ENCODE measurements at regions not wholly inside any gene's neighbourhood (a gene's known extent, or its start where the extent isn't known, plus 50 kb on each side); places are given as distances from the start of the nearest gene placed in this dataset.
A peak's percentile ranks its signal among the peaks of the same experiment; 100 is the strongest.

DNA sequence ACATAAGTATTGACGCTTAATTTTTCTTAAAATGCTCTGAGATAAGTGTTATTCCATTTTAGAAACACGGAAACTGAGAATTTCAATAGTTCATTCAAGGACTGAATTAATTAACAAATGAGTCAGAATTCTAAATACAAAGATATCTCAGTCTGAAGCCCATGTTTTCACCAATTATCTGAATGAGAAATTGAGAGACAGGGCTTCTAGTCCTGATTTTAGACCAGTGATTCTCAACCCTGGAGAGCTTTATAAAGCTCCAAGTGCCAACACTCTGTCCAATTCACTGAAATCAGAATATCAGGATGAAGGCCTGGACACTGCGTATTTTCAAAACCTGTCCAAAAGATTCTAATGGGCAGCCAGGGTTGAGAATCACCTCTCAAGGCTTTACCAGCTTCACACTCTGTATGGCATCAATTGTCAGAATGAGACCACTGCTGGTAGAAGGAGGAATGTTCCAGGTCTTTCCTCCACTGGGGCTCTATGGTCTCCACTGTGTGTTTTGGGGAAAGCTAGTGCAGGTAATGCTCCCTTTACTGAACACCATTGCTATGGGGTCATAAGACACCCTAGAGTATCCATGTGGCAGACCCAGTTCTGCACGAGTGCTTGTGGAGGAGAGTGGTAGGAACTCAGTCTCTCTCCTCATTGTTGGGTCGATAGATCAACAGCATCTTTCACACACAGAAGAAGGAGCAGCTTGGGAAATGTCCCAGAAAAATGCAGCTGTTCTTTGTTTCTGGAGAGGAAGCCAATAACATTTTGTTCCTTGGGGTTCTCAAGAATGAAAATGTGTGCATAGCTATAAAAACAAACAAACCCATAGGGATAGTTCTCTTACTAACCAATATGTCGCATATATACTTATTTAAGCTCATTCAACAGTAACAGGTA lies 99.7 kb upstream of the OSMR start:
- DNase-seq: peak; percentile 90
- H3K4me3 ChIP-seq (ENCODE audit: low read length): no peak overlapping the region
- H3K36me3 ChIP-seq (ENCODE audit: control insufficient read depth, insufficient read depth, low read length): no peaks in the 10 kb centered on the region
- H3K4me1 ChIP-seq (ENCODE audit: control insufficient read depth, insufficient read depth, low read length): peaks cover 5% of the 10 kb centered on the region
- no peaks in the 10 kb centered on the region for H3K27me3 ChIP-seq (ENCODE audit: control insufficient read depth, insufficient read depth, low read length)
- peak overlapping the region; percentile 7 for H3K27ac ChIP-seq (ENCODE audit: low read length)
- no CpG with 5 or more reads among the region's 6 CpGs for WGBS (ENCODE audit: insufficient coverage)
- H3K9me3 ChIP-seq (replicated peaks; ENCODE audit: control insufficient read depth, low read depth, low read length): peaks cover 8% of the 10 kb centered on the region

GRCh38 chr5:38749861-38750260 lies 96.0 kb upstream of the OSMR start:
- 100% methylated on average over 1 of the region's 3 CpGs for WGBS (ENCODE audit: insufficient coverage)
- no peak overlapping the region for H3K4me3 ChIP-seq (ENCODE audit: low read length)
- H3K9me3 ChIP-seq (replicated peaks; ENCODE audit: control insufficient read depth, low read depth, low read length): no peaks in the 10 kb centered on the region
- H3K36me3 ChIP-seq (ENCODE audit: control insufficient read depth, insufficient read depth, low read length): no peaks in the 10 kb centered on the region
- H3K27ac ChIP-seq (ENCODE audit: low read length): no peak overlapping the region
- no peak for DNase-seq
- peaks cover 12% of the 10 kb centered on the region for H3K4me1 ChIP-seq (ENCODE audit: control insufficient read depth, insufficient read depth, low read length)
- no peaks in the 10 kb centered on the region for H3K27me3 ChIP-seq (ENCODE audit: control insufficient read depth, insufficient read depth, low read length)

DNA sequence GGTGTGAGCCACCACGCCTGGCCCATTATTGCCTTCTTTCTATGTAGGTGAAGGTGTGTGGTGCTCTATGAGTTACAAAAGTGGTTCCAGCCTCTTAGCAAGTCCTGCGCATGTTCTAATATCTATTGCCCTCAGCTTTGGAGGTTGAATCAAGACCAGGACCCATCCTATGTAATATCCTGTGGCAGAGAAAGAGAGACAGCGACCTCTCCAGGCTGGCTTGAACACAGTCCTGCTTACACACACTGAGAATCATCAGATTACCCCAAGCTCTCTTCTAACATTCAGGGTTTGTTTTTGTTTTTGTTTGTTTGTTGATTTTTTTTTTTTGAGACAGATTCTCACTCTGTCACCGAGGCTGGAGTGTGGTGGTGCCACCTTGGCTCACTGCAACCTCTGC lies 94.7 kb upstream of the OSMR start:
- WGBS (ENCODE audit: insufficient coverage): 33% methylated on average over 1 of the region's 4 CpGs
- Histone ChIP-seq H3K36me3 (ENCODE audit: control insufficient read depth, insufficient read depth, low read length) (no peaks in the 10 kb centered on the region), H3K27ac (ENCODE audit: low read length) (no peak overlapping the region), H3K9me3 (replicated peaks; ENCODE audit: control insufficient read depth, low read depth, low read length) (no peaks in the 10 kb centered on the region), H3K4me1 (ENCODE audit: control insufficient read depth, insufficient read depth, low read length) (peaks cover 9% of the 10 kb centered on the region), H3K4me3 (ENCODE audit: low read length) (no peak overlapping the region), H3K27me3 (ENCODE audit: control insufficient read depth, insufficient read depth, low read length) (no peaks in the 10 kb centered on the region)
- no peak for DNase-seq

DNA sequence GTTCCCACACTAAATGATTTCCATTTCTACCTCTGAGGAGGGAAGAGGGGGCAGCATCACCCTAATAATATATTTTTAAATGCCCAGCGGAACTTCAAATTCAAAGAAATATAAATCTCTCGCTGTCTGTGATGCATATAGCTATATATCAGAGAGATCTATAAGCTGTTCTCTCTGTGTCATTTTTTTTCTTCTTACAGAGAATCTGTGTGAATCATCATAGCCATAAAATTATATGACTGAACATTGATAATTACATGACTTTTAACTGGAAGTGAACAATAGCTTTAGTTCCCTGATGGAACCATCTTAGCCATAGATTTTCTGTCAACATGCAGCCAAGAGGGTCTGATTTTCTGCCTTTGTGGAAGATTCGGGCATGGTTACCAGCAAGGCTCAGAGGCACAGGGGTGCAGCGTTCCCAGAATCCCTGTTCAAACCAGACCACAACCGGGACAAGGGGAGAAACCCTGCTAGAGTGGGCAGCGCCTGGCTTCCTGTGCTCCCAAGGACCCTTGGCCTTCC lies 93.7 kb upstream of the OSMR start:
- Histone ChIP-seq H3K27me3 (ENCODE audit: control insufficient read depth, insufficient read depth, low read length) (no peaks in the 10 kb centered on the region), H3K4me1 (ENCODE audit: control insufficient read depth, insufficient read depth, low read length) (peaks cover 7% of the 10 kb centered on the region), H3K36me3 (ENCODE audit: control insufficient read depth, insufficient read depth, low read length) (no peaks in the 10 kb centered on the region), H3K9me3 (replicated peaks; ENCODE audit: control insufficient read depth, low read depth, low read length) (no peaks in the 10 kb centered on the region), H3K4me3 (ENCODE audit: low read length) (no peak overlapping the region), H3K27ac (ENCODE audit: low read length) (peak overlapping the region; percentile 21)
- WGBS (ENCODE audit: insufficient coverage): 73% methylated on average over 4 of the region's 6 CpGs
- DNase-seq: no peak

DNA sequence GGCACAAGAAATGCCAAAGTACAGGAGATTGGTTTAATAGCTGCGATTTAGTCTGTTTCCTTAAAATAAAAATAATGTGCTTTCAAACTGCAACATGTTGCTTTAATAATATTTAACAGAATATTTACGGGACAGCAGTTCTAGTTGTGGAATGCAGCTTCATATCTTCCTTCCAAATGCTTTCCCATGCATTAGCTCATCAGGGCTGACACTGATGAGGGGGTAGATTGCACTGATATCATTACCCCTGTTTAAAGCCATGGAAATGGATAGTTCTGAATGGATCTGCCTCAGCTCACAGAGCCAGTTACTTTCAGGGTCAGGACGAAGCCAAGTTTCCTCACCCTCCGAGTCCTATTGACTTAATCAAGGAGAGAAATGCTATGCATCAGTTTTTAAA lies 93.2 kb upstream of the OSMR start:
- H3K4me1 ChIP-seq (ENCODE audit: control insufficient read depth, insufficient read depth, low read length): peaks cover 7% of the 10 kb centered on the region
- no peaks in the 10 kb centered on the region for H3K27me3 ChIP-seq (ENCODE audit: control insufficient read depth, insufficient read depth, low read length)
- peak; percentile 74 for DNase-seq
- no CpG with 5 or more reads among the region's 4 CpGs for WGBS (ENCODE audit: insufficient coverage)
- H3K4me3 ChIP-seq (ENCODE audit: low read length): no peak overlapping the region
- H3K27ac ChIP-seq (ENCODE audit: low read length): peak overlapping the region; percentile 21
- no peaks in the 10 kb centered on the region for H3K36me3 ChIP-seq (ENCODE audit: control insufficient read depth, insufficient read depth, low read length)
- H3K9me3 ChIP-seq (replicated peaks; ENCODE audit: control insufficient read depth, low read depth, low read length): no peaks in the 10 kb centered on the region

- WGBS (ENCODE audit: insufficient coverage): 74% methylated on average over 3 of the region's 3 CpGs
- peaks cover 7% of the 10 kb centered on the region for H3K4me1 ChIP-seq (ENCODE audit: control insufficient read depth, insufficient read depth, low read length)
- no peak overlapping the region for H3K4me3 ChIP-seq (ENCODE audit: low read length)
- no peaks in the 10 kb centered on the region for H3K27me3 ChIP-seq (ENCODE audit: control insufficient read depth, insufficient read depth, low read length)
- no peak for DNase-seq
- H3K36me3 ChIP-seq (ENCODE audit: control insufficient read depth, insufficient read depth, low read length): no peaks in the 10 kb centered on the region
- no peaks in the 10 kb centered on the region for H3K9me3 ChIP-seq (replicated peaks; ENCODE audit: control insufficient read depth, low read depth, low read length)
- peak overlapping the region; percentile 29 for H3K27ac ChIP-seq (ENCODE audit: low read length)
Measured at GRCh38 chr5:38753141-38753540, 92.7 kb upstream of the OSMR start.

DNA sequence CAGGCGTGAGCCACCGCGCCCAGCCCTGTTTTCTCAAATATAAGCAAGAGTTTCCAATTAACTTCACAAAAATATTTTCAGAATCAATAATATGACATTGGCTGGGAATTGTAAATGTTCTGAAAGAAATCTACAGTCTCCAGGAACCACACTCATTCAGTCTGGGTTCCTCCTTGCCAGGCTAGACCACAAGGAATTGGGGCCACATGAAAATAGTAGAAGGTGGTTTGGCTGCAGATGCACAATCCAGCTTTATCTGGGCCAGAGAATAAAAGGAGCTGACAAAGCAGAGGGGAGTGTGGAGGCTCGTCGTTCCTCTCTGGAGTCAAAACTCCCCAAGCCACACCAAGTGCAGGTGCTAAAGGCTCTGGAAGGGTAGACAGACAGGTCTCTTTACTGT lies 92.0 kb upstream of the OSMR start:
- H3K27me3 ChIP-seq (ENCODE audit: control insufficient read depth, insufficient read depth, low read length): no peaks in the 10 kb centered on the region
- peaks cover 9% of the 10 kb centered on the region for H3K4me1 ChIP-seq (ENCODE audit: control insufficient read depth, insufficient read depth, low read length)
- H3K27ac ChIP-seq (ENCODE audit: low read length): no peak overlapping the region
- DNase-seq: no peak
- WGBS (ENCODE audit: insufficient coverage): no CpG with 5 or more reads among the region's 5 CpGs
- no peak overlapping the region for H3K4me3 ChIP-seq (ENCODE audit: low read length)
- no peaks in the 10 kb centered on the region for H3K36me3 ChIP-seq (ENCODE audit: control insufficient read depth, insufficient read depth, low read length)
- H3K9me3 ChIP-seq (replicated peaks; ENCODE audit: control insufficient read depth, low read depth, low read length): no peaks in the 10 kb centered on the region

- WGBS (ENCODE audit: insufficient coverage): 12% methylated on average over 2 of the region's 2 CpGs
- Histone ChIP-seq H3K27ac (ENCODE audit: low read length) (peak overlapping the region; percentile 26), H3K27me3 (ENCODE audit: control insufficient read depth, insufficient read depth, low read length) (no peaks in the 10 kb centered on the region), H3K9me3 (replicated peaks; ENCODE audit: control insufficient read depth, low read depth, low read length) (no peaks in the 10 kb centered on the region), H3K36me3 (ENCODE audit: control insufficient read depth, insufficient read depth, low read length) (no peaks in the 10 kb centered on the region), H3K4me3 (ENCODE audit: low read length) (no peak overlapping the region), H3K4me1 (ENCODE audit: control insufficient read depth, insufficient read depth, low read length) (peaks cover 13% of the 10 kb centered on the region)
- DNase-seq: peak; percentile 66
Measured at GRCh38 chr5:38755181-38755580, 90.6 kb upstream of the OSMR start.

DNA sequence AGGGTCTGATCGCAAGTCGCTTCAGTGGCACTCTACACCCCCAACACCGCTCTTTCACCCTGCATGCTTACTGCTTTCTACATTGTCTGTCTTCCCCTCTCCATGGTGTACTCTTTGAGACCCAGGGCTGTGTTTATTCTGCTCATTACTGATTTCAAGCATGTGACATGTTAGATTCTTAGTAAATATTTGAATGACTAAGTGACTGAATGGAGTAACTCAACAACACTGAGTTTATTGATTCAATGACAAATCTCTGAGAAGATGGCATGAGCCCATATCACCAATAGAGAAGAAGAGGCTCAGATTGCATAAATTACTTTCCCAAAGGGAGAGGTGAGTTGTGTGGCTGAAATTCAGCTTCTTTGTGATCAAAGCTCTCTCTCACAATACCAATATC lies 89.7 kb upstream of the OSMR start:
- WGBS (ENCODE audit: insufficient coverage): 95% methylated on average over 3 of the region's 3 CpGs
- no peak overlapping the region for H3K27ac ChIP-seq (ENCODE audit: low read length)

DNA sequence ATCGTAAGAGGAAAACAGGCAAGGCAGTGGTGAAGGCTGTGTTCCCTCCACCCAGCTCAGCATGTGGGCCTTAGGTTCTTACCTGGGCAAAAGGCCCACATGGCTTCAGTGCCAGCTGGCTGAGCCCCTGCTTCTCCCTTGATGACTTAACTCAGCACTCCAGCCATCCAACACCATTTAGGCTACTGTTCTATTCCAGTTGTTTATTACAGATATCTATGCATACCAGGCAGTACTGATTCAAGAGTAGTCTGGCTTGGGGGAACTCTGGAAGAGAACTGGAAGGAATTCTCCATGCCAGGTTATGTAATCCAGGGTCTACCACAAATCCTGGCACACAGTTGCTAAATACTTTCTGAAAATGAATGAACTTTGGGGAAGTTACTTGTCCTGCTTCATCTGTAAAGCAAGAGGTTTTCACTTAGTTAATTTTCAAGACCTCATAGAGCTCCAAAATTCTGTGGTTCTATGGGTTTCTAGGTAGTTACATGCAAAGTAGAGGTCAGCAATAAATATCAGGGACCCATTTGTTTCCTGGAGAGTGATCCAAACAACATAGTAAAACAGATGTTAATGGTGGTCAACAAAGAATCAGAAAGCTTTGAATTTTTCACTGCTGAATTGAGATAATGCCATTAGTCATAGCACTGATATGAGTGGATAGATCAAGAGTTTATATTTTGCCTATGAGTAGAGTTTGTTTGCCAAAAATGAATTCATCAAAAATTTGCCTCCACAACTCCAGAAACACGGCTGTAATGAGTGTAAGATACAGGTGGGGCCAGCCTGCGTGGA lies 88.2 kb upstream of the OSMR start:
- no peak overlapping the region for H3K4me3 ChIP-seq (ENCODE audit: low read length)
- DNase-seq: no peak
- 68% methylated on average over 2 of the region's 3 CpGs for WGBS (ENCODE audit: insufficient coverage)
- no peaks in the 10 kb centered on the region for H3K36me3 ChIP-seq (ENCODE audit: control insufficient read depth, insufficient read depth, low read length)
- peak overlapping the region; percentile 67 for H3K27ac ChIP-seq (ENCODE audit: low read length)
- H3K4me1 ChIP-seq (ENCODE audit: control insufficient read depth, insufficient read depth, low read length): peaks cover 10% of the 10 kb centered on the region
- no peaks in the 10 kb centered on the region for H3K27me3 ChIP-seq (ENCODE audit: control insufficient read depth, insufficient read depth, low read length)
- H3K9me3 ChIP-seq (replicated peaks; ENCODE audit: control insufficient read depth, low read depth, low read length): no peaks in the 10 kb centered on the region

More for the DNA sequence above, 89.7 kb upstream of the OSMR start:
- H3K27me3 ChIP-seq (ENCODE audit: control insufficient read depth, insufficient read depth, low read length): no peaks in the 10 kb centered on the region
- H3K4me3 ChIP-seq (ENCODE audit: low read length): no peak overlapping the region
- no peak for DNase-seq
- no peaks in the 10 kb centered on the region for H3K9me3 ChIP-seq (replicated peaks; ENCODE audit: control insufficient read depth, low read depth, low read length)
- H3K4me1 ChIP-seq (ENCODE audit: control insufficient read depth, insufficient read depth, low read length): peaks cover 13% of the 10 kb centered on the region
- H3K36me3 ChIP-seq (ENCODE audit: control insufficient read depth, insufficient read depth, low read length): no peaks in the 10 kb centered on the region

Data from muscle of leg (tissue), 3 donors.